Smooth muscle cell (in vitro differentiated cells): ENCODE measurements at regions not wholly inside any gene's neighbourhood (a gene's known extent, or its start where the extent isn't known, plus 50 kb on each side); places are given as distances from the start of the nearest gene placed in this dataset.

Experiments used
- DNase-seq: peaks from one replicate; lab custom pipeline; 2025; ENCODE audit not compliant: unreplicated experiment; lab: John Stamatoyannopoulos, UW
- H2AFZ ChIP-seq: fragments of 200-600 bp; sonication (generic); 2 replicates; pipeline ENCODE4 v1.6.0; 2016; ENCODE audit warnings: antibody characterized with exemption, low read depth, mild to moderate bottlenecking
- H3F3A ChIP-seq: fragments of 200-600 bp; sonication (generic); 2 replicates; pipeline ENCODE4 v1.6.0; 2017; ENCODE audit warnings: antibody characterized with exemption, low read depth
- H3K27ac ChIP-seq: fragments of 200-600 bp; sonication (generic); 2 replicates; pipeline ENCODE4 v1.5.1; 2016; ENCODE audit warnings: low read depth, mild to moderate bottlenecking
- H3K27me3 ChIP-seq: fragments of 200-600 bp; sonication (generic); 2 replicates; pipeline ENCODE4 v1.6.1; 2016; ENCODE audit warnings: low read depth, mild to moderate bottlenecking
- H3K36me3 ChIP-seq: fragments of 200-600 bp; sonication (generic); 2 replicates; pipeline ENCODE4 v1.5.1; 2016; ENCODE audit warnings: low read depth
- H3K4me1 ChIP-seq: fragments of 200-600 bp; sonication (generic); 2 replicates; pipeline ENCODE4 v1.5.1; 2016; ENCODE audit warnings: low read depth
- H3K4me2 ChIP-seq: fragments of 200-600 bp; sonication (generic); 2 replicates; pipeline ENCODE4 v1.6.0; 2016; ENCODE audit warnings: mild to moderate bottlenecking
- H3K4me3 ChIP-seq: fragments of 200-600 bp; sonication (generic); 2 replicates; pipeline ENCODE4 v1.5.1; 2016; ENCODE audit warnings: mild to moderate bottlenecking
- H3K79me2 ChIP-seq: fragments of 200-600 bp; sonication (generic); 2 replicates; pipeline ENCODE4 v1.6.0; 2016; ENCODE audit warnings: low read depth, mild to moderate bottlenecking
- H3K9ac ChIP-seq: fragments of 200-600 bp; sonication (generic); 2 replicates; pipeline ENCODE4 v1.6.0; 2016; ENCODE audit warnings: low read depth
- H3K9me3 ChIP-seq: fragments of 200-600 bp; sonication (generic); replicated peaks from 2 replicates; pipeline ENCODE4 v1.5.1; 2016; ENCODE audit warnings: low read depth
- H4K20me1 ChIP-seq: fragments of 200-600 bp; sonication (generic); 2 replicates; pipeline ENCODE4 v1.6.0; 2016; ENCODE audit warnings: low read depth
- WGBS: methylation state at CpG from one replicate; pipeline ENCODE4 v1.1.7; 2016; ENCODE audit warnings: low lambda C conversion rate; 5-methylcytosine and 5-hydroxymethylcytosine counted together
- TF ChIP-seq, protein P1 (sequence below): fragments of 200-600 bp; sonication (generic); IDR thresholded peaks from 2 replicates; pipeline ENCODE4 v1.5.1; 2017; ENCODE audit warnings: borderline replicate concordance, mild to moderate bottlenecking, antibody characterized with exemption; ENCODE audit not compliant: insufficient read depth, poor library complexity, severe bottlenecking

- Histone ChIP-seq H3K4me2 (no peak overlapping the region), H3K79me2 (no peaks in the 10 kb centered on the region), H3K27me3 (no peaks in the 10 kb centered on the region), H3K9ac (no peak overlapping the region), H2AFZ (no peak overlapping the region), H3K4me1 (peaks cover 11% of the 10 kb centered on the region), H3K9me3 (no peaks in the 10 kb centered on the region), H3K4me3 (no peak overlapping the region), H3F3A (peaks cover 25% of the 10 kb centered on the region), H3K36me3 (no peaks in the 10 kb centered on the region), H3K27ac (no peak overlapping the region), H4K20me1 (no peaks in the 10 kb centered on the region)
- WGBS, result 93% methylated on average over 9 of the region's 9 CpGs
- TF ChIP-seq, protein P1, sequence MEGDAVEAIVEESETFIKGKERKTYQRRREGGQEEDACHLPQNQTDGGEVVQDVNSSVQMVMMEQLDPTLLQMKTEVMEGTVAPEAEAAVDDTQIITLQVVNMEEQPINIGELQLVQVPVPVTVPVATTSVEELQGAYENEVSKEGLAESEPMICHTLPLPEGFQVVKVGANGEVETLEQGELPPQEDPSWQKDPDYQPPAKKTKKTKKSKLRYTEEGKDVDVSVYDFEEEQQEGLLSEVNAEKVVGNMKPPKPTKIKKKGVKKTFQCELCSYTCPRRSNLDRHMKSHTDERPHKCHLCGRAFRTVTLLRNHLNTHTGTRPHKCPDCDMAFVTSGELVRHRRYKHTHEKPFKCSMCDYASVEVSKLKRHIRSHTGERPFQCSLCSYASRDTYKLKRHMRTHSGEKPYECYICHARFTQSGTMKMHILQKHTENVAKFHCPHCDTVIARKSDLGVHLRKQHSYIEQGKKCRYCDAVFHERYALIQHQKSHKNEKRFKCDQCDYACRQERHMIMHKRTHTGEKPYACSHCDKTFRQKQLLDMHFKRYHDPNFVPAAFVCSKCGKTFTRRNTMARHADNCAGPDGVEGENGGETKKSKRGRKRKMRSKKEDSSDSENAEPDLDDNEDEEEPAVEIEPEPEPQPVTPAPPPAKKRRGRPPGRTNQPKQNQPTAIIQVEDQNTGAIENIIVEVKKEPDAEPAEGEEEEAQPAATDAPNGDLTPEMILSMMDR, result no peak
- DNase-seq, result no peak
Measured at GRCh38 chr11:57092028-57092698, 89.6 kb upstream of the LRRC55 start.

DNA sequence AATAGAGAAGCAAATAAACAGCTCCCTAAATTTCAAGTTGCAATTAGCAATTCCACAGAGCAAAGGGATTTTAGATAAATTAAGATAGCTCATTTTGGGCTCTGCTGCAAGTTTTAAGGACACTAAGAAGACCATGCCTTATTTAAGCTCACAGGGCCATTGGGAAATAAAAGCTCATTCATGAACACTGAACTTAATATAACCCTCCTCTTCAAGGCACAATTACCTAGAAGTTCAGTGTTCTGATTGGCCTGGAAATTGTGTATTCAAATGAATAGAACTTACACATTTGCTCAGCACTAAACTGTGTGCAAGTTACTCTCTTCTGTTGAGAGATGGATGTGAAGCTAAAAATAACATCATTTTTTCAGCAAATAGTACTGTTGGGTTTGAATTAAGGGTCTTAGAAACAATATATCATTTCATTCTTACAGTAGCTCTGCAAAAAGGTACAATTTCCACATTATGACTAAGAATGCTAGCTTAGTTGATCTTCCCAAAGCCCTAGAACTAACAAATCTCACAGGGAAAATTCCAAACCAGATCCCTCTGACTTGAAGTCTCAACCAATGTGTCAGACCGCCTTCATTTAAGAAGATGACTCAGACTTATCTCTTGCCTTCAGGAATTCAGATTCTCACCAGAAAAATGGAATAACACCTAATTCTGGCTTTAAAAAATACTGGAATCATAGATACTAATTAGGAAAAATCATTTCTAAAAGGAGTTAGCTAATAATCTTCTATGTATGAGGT lies 87.4 kb upstream of the LRRC55 start:
- no peaks in the 10 kb centered on the region for H3K27me3 ChIP-seq
- H2AFZ ChIP-seq, result no peak overlapping the region
- peak overlapping the region; percentile 65 for H3K4me2 ChIP-seq
- no peaks in the 10 kb centered on the region for H3K9me3 ChIP-seq
- H3F3A ChIP-seq, result peaks cover 31% of the 10 kb centered on the region
- H3K4me1 ChIP-seq, result peaks cover 5% of the 10 kb centered on the region
- no peaks in the 10 kb centered on the region for H3K79me2 ChIP-seq
- WGBS, result 3% methylated on average over 1 of the region's 1 CpG
- no peak overlapping the region for H3K4me3 ChIP-seq
- H3K27ac ChIP-seq, result peak overlapping the region; percentile 72
- no peak for DNase-seq
- no peaks in the 10 kb centered on the region for H4K20me1 ChIP-seq
- no peaks in the 10 kb centered on the region for H3K36me3 ChIP-seq
- TF ChIP-seq, protein P1, result no peak
- no peak overlapping the region for H3K9ac ChIP-seq

GRCh38 chr11:57095417-57095816 lies 86.3 kb upstream of the LRRC55 start:
- Histone ChIP-seq H4K20me1 (no peaks in the 10 kb centered on the region), H3K9me3 (no peaks in the 10 kb centered on the region), H3K27ac (peak overlapping the region; percentile 72), H3K4me1 (peaks cover 5% of the 10 kb centered on the region), H3K4me3 (no peak overlapping the region), H3F3A (peaks cover 31% of the 10 kb centered on the region), H2AFZ (no peak overlapping the region), H3K27me3 (no peaks in the 10 kb centered on the region), H3K36me3 (no peaks in the 10 kb centered on the region), H3K79me2 (no peaks in the 10 kb centered on the region), H3K9ac (peak overlapping the region; percentile 1), H3K4me2 (peak overlapping the region; percentile 34)
- WGBS, result 53% methylated on average over 3 of the region's 3 CpGs
- TF ChIP-seq, protein P1, result no peak
- DNase-seq, result no peak
